RWPE1 (cell line): ENCODE measurements at regions not wholly inside any gene's neighbourhood (a gene's known extent, or its start where the extent isn't known, plus 50 kb on each side); places are given as distances from the start of the nearest gene placed in this dataset.

Source experiments
- CTCF ChIA-PET: fragments of 350-600 bp; sonication (Branson Sonifier 250); formaldehyde crosslinking; extraction: SDS; loops from one replicate; lab custom pipeline; 2021; lab: Yijun Ruan, JAX
- POLR2A ChIA-PET: fragments of 400-600 bp; formaldehyde crosslinking; extraction: SDS; loops from one replicate; lab custom pipeline; 2020; ENCODE audit warnings: antibody characterized with exemption; ENCODE audit not compliant: low non-redundant PET; lab: Yijun Ruan, JAX
- DNase-seq: peaks from one replicate; pipeline ENCODE4 v3.0.0; 2012; ENCODE audit warnings: low spot score
- H3K27ac ChIP-seq: fragments of 450-650 bp; 2 replicates; pipeline ENCODE4 v1.5.1; 2017
- TF ChIP-seq, protein P1 (sequence below): fragments of 450-650 bp; conservative IDR thresholded peaks from 2 replicates; pipeline ENCODE4 v1.5.1; 2017; ENCODE audit warnings: low read depth, mild to moderate bottlenecking

DNA sequence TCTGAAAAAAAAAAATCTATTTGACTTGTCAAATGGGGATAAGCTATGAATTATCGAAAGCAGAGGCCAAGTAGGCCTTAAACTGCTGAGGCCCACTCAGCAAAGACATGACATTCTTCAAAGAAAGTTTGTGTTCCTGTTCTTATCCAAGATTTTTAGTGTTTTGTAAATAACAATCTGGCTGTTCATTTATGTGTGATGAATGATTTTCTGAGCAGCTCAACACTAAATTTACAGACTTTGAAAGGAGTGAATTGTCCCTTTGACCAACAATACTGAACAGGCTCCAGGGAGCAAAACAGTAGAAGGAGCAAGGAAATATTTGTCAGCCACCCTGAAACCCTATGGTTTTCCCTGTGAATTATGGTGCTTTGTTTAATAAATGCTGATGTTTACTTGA lies 512.6 kb upstream of the NAALADL2 start:
- TF ChIP-seq, protein P1, sequence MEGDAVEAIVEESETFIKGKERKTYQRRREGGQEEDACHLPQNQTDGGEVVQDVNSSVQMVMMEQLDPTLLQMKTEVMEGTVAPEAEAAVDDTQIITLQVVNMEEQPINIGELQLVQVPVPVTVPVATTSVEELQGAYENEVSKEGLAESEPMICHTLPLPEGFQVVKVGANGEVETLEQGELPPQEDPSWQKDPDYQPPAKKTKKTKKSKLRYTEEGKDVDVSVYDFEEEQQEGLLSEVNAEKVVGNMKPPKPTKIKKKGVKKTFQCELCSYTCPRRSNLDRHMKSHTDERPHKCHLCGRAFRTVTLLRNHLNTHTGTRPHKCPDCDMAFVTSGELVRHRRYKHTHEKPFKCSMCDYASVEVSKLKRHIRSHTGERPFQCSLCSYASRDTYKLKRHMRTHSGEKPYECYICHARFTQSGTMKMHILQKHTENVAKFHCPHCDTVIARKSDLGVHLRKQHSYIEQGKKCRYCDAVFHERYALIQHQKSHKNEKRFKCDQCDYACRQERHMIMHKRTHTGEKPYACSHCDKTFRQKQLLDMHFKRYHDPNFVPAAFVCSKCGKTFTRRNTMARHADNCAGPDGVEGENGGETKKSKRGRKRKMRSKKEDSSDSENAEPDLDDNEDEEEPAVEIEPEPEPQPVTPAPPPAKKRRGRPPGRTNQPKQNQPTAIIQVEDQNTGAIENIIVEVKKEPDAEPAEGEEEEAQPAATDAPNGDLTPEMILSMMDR: no peak
- ChIA-PET CTCF (no interaction called here), POLR2A (no interaction called here)
- DNase-seq: no peak
- no peak overlapping the region for H3K27ac ChIP-seq

DNA sequence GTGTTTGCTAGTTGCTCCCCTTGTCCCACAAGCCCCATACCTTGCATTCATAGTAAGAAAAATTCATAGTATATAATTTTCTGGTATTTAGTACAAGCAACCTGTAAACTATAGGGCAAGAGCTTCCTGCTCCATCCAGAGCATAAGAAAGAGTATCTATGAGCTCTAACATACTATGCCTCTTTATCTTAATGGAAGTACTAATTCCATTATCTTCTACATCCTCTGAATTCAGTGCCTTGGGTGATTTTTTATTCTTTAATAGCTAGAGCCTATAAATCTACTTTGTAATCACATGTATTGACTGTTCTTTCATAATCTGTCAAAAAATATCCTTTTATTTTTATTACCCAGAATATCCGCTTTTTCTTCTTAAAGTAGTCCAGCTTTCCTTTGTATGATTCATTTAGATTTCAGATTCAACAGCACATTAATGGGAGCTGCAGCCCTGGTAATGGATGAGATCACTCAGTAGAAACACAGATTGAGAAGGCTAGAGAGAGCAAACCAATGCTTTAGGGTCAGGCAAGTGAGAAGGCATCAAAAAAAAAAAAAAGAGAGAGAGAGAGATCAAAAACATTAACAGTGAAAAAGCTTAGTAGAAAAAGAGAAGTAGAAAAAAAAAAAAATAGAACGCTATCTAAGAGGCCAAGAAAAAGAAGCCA lies 511.5 kb upstream of the NAALADL2 start:
- TF ChIP-seq, protein P1: no peak
- no peak for DNase-seq
- ChIA-PET POLR2A (no interaction called here), CTCF (interaction anchor here (0.7 kb wide), 3 partner anchors 277 to 448 kb away, joined by 3 to 4 read pairs (median 3); no protein-coding TSS in a partner anchor)
- H3K27ac ChIP-seq: no peak overlapping the region

DNA sequence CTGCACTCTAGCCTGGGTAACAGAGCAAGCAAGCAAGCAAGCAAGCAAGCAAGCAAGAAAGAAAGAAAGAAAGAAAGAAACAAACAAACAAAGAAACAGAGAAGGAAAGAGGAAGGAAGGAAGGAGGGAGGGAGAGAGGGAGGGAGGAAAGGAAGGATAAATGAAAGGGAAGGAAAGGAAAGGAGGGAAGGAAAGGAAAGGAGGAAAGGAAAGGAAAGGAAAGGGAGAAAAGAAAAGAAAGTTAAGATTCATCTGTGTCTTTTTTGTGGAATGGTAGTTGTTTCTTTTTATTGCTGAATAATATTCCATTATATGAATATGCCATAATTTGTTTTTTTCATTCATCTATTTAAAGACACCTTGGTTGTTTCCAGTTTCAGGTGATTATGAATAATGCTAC lies 506.9 kb upstream of the NAALADL2 start:
- no peak overlapping the region for H3K27ac ChIP-seq
- POLR2A ChIA-PET: no interaction called here
- TF ChIP-seq, protein P1: no peak
- no peak for DNase-seq
- CTCF ChIA-PET: interaction anchor here (1.0 kb wide), 1 partner anchor 24 kb away, joined by 3 read pairs; no protein-coding TSS in a partner anchor

DNA sequence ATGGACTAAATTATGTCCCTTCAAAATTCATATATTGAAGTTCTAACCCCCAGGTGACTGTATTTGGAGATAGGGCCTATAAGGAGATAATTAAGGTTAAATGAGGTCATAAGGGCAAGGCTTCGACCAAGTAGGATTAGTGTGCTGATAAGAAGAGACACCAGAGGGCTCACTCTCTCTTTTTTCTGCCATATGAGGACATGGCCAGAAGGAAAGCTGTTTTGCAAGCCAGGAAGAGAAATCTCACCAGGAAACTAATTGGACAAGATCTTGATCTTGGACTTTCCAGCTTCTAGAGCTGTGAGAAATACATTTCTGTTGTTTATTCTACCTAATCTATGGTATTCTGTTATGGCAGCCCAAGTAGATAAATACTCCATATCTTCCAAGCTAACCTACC lies 503.6 kb upstream of the NAALADL2 start:
- TF ChIP-seq, protein P1: no peak
- DNase-seq: no peak
- H3K27ac ChIP-seq: no peak overlapping the region
- ChIA-PET POLR2A (no interaction called here), CTCF (interaction anchor here (0.6 to 1.1 kb wide), 3 partner anchors 44 to 621 kb away, joined by 3 read pairs; no protein-coding TSS in a partner anchor)

DNA sequence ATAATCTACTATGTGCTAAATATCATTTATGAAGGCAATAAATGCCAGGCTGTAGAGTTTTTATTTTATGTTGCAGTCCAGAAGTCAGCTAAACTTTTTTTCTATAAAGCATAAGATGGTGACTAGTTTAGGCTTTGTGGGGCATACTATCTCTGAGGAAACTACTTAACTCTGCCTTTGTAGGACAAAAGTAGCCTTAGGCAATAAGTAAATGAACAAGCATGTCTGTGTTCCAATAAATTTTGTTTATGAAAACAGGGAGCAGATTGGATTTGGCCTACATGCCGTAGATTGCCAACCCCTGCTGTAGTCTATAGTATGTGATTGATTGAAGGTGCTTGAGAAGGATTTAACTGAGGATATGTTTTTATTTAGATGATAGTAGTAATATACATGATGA lies 502.5 kb upstream of the NAALADL2 start:
- TF ChIP-seq, protein P1: no peak
- no peak for DNase-seq
- no peak overlapping the region for H3K27ac ChIP-seq
- ChIA-PET POLR2A (no interaction called here), CTCF (interaction anchor here (0.6 to 1.1 kb wide), 2 partner anchors 83 to 1500 kb away, joined by 3 read pairs; no protein-coding TSS in a partner anchor)

DNA sequence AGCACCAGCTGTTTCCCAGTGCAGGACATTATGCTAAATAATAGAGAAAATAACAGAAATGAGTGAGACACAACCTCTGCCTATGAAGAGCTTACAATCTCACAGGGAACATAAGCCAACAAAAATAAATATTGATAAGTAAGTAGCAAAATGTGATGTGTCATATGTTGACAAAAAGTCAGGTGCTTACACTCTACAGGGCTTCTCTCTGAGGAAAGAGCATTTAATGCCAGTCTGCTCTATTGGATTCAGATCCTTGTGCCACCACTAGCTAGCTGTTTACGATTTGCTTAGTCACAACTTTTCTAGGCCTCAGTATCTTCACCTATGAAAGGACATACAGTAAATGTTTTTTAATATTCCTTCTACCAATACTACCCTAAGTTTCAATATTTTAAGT lies 500.9 kb upstream of the NAALADL2 start:
- DNase-seq: no peak
- TF ChIP-seq, protein P1: no peak
- ChIA-PET POLR2A (no interaction called here), CTCF (no interaction called here)
- H3K27ac ChIP-seq: no peak overlapping the region
